Activated B cell treated with CpG ODN at 0.5 μM for 24 hours (primary cell): ENCODE measurements at regions not wholly inside any gene's neighbourhood (a gene's known extent, or its start where the extent isn't known, plus 50 kb on each side); places are given as distances from the start of the nearest gene placed in this dataset.
A peak's percentile ranks its signal among the peaks of the same experiment; 100 is the strongest.

Experiments used
- ATAC-seq: fragments of 200-7000 bp; cut with Tn5 transposase; one replicate; pipeline ENCODE4 v1.10.0; 2021; ENCODE audit warnings: low read depth, mild to moderate bottlenecking, moderate library complexity
- CTCF ChIA-PET: fragments of 350-600 bp; sonication (Branson Sonifier 250); formaldehyde crosslinking; loops from one replicate; lab custom pipeline; 2021; ENCODE audit warnings: antibody characterized with exemption; lab: Charles Lee
- POLR2A ChIA-PET: fragments of 350-600 bp; sonication (Branson Sonifier 250); formaldehyde crosslinking; loops from one replicate; lab custom pipeline; 2021; ENCODE audit warnings: antibody characterized with exemption; lab: Charles Lee
- DNase-seq: peaks from one replicate; pipeline ENCODE4 v3.0.0; 2022
- H3K27ac Mint-ChIP-seq: one replicate; pipeline ENCODE4 v1.8.0; 2020; ENCODE audit warnings: mixed read lengths
- H3K27me3 Mint-ChIP-seq: one replicate; pipeline ENCODE4 v1.8.0; 2021; ENCODE audit warnings: mixed read lengths
- H3K36me3 Mint-ChIP-seq: one replicate; pipeline ENCODE4 v1.8.0; 2021; ENCODE audit warnings: low read depth, mixed read lengths
- H3K4me1 Mint-ChIP-seq: one replicate; pipeline ENCODE4 v1.8.0; 2021; ENCODE audit warnings: mixed read lengths
- H3K4me3 Mint-ChIP-seq: one replicate; pipeline ENCODE4 v1.8.0; 2020; ENCODE audit warnings: mild to moderate bottlenecking, mixed read lengths
- H3K9me3 Mint-ChIP-seq: one replicate; pipeline ENCODE4 v1.8.0; 2020; ENCODE audit warnings: mixed read lengths
- CTCF ChIP-seq: fragments of 200-600 bp; IDR thresholded peaks from one replicate; pipeline ENCODE4 v1.8.0; 2022; ENCODE audit warnings: antibody characterized with exemption, mild to moderate bottlenecking
- intact Hi-C: fragments of 100-400 bp; cut with micrococcal nuclease; formaldehyde crosslinking; loops from one replicate; pipeline ENCODE4 v1.15.1; 2024

- no peaks in the 10 kb centered on the region for H3K27me3 Mint-ChIP-seq
- ATAC-seq (no peak), DNase-seq (no peak)
- intact Hi-C loops: no loop called here
- H3K27ac Mint-ChIP-seq: no peak overlapping the region
- H3K9me3 Mint-ChIP-seq: no peaks in the 10 kb centered on the region
- TF ChIP-seq CTCF: no peak
- ChIA-PET POLR2A (interaction anchor here (1.0 kb wide), 2 partner anchors 80 to 316 kb away, joined by 3 read pairs; no protein-coding TSS in a partner anchor), CTCF (interaction anchor here (0.8 to 1.2 kb wide), 2 partner anchors 310 to 312 kb away, joined by 3 to 4 read pairs; no protein-coding TSS in a partner anchor)
- H3K4me1 Mint-ChIP-seq: peaks cover 6% of the 10 kb centered on the region
- no peaks in the 10 kb centered on the region for H3K36me3 Mint-ChIP-seq
- no peak overlapping the region for H3K4me3 Mint-ChIP-seq
Measured at GRCh38 chr3:188059351-188059750, 94.6 kb upstream of the LPP start.

DNA sequence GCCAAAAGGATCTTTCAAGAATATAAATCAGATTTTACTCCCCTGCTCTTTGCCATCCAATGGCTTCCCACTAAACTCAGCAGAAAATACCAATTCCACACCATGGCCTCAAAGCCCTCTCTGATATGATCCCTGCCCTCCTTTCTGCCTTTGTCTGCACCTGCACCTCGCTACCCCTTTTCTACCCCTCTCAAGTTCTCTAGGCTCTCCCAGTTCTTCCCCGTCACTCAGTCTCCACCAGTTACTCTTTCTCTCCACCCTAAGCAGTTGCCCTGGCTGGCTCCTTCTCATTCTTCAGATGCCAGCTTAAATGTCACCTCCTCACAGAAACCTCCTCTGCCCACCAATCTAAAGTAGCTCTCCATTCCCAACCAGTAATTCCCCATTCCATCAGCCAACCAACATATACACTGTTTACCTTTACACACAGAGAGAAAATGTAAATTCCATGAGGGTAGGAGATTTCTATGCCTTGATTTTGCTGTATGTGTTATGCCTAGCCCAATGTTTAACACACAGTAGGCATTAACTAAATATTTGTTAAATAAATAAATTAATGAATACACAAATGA, 93.6 kb upstream of the LPP start:
- H3K27ac Mint-ChIP-seq: no peak overlapping the region

GRCh38 chr3:188060840-188061544, 93.0 kb upstream of the LPP start:
- no peaks in the 10 kb centered on the region for H3K36me3 Mint-ChIP-seq
- no peak overlapping the region for H3K4me3 Mint-ChIP-seq
- no peak overlapping the region for H3K27ac Mint-ChIP-seq
- CTCF ChIA-PET: interaction anchor here (0.6 to 1.3 kb wide), 3 partner anchors 35 to 894 kb away, joined by 3 to 4 read pairs (median 3); no protein-coding TSS in a partner anchor
- DNase-seq (no peak), ATAC-seq (peak; percentile 96)
- POLR2A ChIA-PET: interaction anchor here (0.7 to 1.5 kb wide), 2 partner anchors 45 to 316 kb away, joined by 4 read pairs; partner anchors contain the start of gene BCL6
- peaks cover 6% of the 10 kb centered on the region for H3K4me1 Mint-ChIP-seq
- TF ChIP-seq CTCF: no peak
- no peaks in the 10 kb centered on the region for H3K9me3 Mint-ChIP-seq
- H3K27me3 Mint-ChIP-seq: no peaks in the 10 kb centered on the region
- intact Hi-C loops: loop anchor here (1.0 kb wide), 1 partner anchor 313 kb away; no protein-coding TSS in a partner anchor

More for the DNA sequence above, 93.6 kb upstream of the LPP start:
- intact Hi-C loops: no loop called here
- Mint-ChIP-seq H3K9me3 (no peaks in the 10 kb centered on the region), H3K27me3 (no peaks in the 10 kb centered on the region), H3K36me3 (no peaks in the 10 kb centered on the region), H3K4me3 (no peak overlapping the region), H3K4me1 (peaks cover 6% of the 10 kb centered on the region)
- CTCF ChIA-PET: interaction anchor here (0.6 to 0.8 kb wide), 3 partner anchors 21 to 895 kb away, joined by 3 to 4 read pairs (median 3); no protein-coding TSS in a partner anchor
- no peak for TF ChIP-seq CTCF
- no peak for DNase-seq
- ATAC-seq: no peak
- POLR2A ChIA-PET: interaction anchor here (1.0 to 1.5 kb wide), 2 partner anchors 81 to 315 kb away, joined by 3 to 4 read pairs; partner anchors contain the start of gene BCL6

DNA sequence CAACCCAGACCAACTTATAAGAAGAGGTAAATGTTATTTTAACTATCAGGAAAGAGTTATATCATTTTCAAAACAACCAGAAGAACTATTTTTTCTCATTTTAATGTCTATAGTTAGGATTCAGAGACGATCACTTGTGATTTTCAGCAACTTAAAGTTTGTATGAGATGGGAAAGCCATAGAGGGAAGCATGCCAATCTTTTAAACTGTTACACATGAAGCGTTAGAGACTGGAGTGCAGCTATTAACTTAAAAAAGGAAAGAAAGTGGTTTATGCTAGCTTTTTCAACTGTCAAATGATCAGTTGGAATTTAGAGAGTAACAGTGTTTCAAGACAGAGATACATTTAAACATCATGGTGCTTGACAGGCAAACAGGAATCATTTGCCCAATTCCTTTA, 91.7 kb upstream of the LPP start:
- H3K9me3 Mint-ChIP-seq: no peaks in the 10 kb centered on the region
- H3K27me3 Mint-ChIP-seq: no peaks in the 10 kb centered on the region
- ATAC-seq: no peak
- no peak for DNase-seq
- TF ChIP-seq CTCF: no peak
- ChIA-PET POLR2A (no interaction called here), CTCF (interaction anchor here (1.3 kb wide), 1 partner anchor 34 kb away, joined by 3 read pairs; no protein-coding TSS in a partner anchor)
- peaks cover 6% of the 10 kb centered on the region for H3K4me1 Mint-ChIP-seq
- H3K4me3 Mint-ChIP-seq: no peak overlapping the region
- no peak overlapping the region for H3K27ac Mint-ChIP-seq
- intact Hi-C loops: no loop called here
- no peaks in the 10 kb centered on the region for H3K36me3 Mint-ChIP-seq
